ENCODE measurements at regions not wholly inside any gene's neighbourhood (a gene's known extent, or its start where the extent isn't known, plus 50 kb on each side); places are given as distances from the start of the nearest gene placed in this dataset.
A peak's percentile ranks its signal among the peaks of the same experiment; 100 is the strongest.

DNA sequence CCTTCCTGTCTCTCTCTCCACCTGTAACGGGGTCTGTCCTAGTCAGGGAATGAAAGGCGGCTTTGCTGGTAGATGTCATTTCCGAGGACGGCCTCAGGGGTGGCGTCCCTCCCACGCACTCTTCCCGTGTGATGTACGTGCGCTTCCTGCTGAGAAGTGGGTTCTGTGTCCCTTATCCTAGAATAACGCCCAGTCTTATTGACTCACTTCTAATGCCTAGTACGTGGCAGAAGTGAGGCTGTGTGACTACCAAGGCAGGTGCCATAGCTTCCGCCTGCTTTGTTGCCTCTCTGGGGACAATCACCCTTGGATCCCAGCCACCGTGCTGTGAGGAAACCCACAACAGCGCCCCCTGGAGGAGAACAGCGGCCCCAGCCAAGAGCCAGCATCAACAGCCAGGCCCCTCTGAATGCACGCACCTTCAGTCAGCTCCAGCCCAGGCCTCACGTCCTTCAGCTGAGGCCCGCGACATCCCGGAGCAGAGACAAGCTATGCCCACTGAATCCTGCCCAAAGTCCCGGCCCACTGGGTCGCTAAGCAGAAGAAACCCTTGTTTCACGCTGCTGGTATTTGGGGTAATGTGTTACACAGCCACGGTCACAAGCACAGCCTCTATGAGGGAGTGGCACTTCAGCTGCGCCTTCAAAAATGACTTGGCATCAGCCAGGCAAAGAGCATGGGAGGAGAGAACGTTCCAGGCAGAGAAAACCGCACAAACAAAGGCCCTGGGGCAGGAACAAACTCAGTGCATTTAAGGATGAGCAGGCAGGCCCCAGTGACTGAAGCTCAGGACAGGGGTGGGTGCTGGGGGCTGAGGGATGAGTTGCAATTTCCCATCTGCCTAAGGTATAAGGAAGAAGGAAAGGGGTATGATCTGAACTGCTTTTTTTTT lies 224.2 kb downstream of the NFATC2 start (continued):
- TF ChIP-seq, protein P1, sequence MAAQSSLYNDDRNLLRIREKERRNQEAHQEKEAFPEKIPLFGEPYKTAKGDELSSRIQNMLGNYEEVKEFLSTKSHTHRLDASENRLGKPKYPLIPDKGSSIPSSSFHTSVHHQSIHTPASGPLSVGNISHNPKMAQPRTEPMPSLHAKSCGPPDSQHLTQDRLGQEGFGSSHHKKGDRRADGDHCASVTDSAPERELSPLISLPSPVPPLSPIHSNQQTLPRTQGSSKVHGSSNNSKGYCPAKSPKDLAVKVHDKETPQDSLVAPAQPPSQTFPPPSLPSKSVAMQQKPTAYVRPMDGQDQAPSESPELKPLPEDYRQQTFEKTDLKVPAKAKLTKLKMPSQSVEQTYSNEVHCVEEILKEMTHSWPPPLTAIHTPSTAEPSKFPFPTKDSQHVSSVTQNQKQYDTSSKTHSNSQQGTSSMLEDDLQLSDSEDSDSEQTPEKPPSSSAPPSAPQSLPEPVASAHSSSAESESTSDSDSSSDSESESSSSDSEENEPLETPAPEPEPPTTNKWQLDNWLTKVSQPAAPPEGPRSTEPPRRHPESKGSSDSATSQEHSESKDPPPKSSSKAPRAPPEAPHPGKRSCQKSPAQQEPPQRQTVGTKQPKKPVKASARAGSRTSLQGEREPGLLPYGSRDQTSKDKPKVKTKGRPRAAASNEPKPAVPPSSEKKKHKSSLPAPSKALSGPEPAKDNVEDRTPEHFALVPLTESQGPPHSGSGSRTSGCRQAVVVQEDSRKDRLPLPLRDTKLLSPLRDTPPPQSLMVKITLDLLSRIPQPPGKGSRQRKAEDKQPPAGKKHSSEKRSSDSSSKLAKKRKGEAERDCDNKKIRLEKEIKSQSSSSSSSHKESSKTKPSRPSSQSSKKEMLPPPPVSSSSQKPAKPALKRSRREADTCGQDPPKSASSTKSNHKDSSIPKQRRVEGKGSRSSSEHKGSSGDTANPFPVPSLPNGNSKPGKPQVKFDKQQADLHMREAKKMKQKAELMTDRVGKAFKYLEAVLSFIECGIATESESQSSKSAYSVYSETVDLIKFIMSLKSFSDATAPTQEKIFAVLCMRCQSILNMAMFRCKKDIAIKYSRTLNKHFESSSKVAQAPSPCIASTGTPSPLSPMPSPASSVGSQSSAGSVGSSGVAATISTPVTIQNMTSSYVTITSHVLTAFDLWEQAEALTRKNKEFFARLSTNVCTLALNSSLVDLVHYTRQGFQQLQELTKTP (IDR thresholded peaks at IDR 0.05; ENCODE audit: low read depth in 1 of 2, partially characterized antibody in 2 of 2), result no peak
- TF ChIP-seq, protein P2, sequence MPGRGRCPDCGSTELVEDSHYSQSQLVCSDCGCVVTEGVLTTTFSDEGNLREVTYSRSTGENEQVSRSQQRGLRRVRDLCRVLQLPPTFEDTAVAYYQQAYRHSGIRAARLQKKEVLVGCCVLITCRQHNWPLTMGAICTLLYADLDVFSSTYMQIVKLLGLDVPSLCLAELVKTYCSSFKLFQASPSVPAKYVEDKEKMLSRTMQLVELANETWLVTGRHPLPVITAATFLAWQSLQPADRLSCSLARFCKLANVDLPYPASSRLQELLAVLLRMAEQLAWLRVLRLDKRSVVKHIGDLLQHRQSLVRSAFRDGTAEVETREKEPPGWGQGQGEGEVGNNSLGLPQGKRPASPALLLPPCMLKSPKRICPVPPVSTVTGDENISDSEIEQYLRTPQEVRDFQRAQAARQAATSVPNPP (IDR thresholded peaks at IDR 0.05; ENCODE audit: borderline replicate concordance, insufficient read depth, insufficient read length), result no peak
- TF ChIP-seq ESRRA (IDR thresholded peaks at IDR 0.05; ENCODE audit: borderline replicate concordance, low read depth) (no peak), KDM4B (IDR thresholded peaks at IDR 0.05; ENCODE audit: borderline replicate concordance in 2 of 2, low read depth in 1 of 2) (no peak), HDAC6 (IDR thresholded peaks at IDR 0.05; ENCODE audit: low read depth, low read length) (no peak), PTRF (tag; IDR thresholded peaks at IDR 0.05) (no peak), ZNF384 (IDR thresholded peaks at IDR 0.05; ENCODE audit: low read depth, low read length) (no peak), SRF (CRISPR knock-in tag; IDR thresholded peaks at IDR 0.05) (no peak), SMARCE1 (IDR thresholded peaks at IDR 0.05) (0 out of 2 replicates have a peak, but pooled peaks have one; percentile 10), ZSCAN29 (IDR thresholded peaks at IDR 0.05) (no peak), ZBTB8A (IDR thresholded peaks at IDR 0.05; ENCODE audit: partially characterized antibody) (no peak)
- TF ChIP-seq, protein P3, sequence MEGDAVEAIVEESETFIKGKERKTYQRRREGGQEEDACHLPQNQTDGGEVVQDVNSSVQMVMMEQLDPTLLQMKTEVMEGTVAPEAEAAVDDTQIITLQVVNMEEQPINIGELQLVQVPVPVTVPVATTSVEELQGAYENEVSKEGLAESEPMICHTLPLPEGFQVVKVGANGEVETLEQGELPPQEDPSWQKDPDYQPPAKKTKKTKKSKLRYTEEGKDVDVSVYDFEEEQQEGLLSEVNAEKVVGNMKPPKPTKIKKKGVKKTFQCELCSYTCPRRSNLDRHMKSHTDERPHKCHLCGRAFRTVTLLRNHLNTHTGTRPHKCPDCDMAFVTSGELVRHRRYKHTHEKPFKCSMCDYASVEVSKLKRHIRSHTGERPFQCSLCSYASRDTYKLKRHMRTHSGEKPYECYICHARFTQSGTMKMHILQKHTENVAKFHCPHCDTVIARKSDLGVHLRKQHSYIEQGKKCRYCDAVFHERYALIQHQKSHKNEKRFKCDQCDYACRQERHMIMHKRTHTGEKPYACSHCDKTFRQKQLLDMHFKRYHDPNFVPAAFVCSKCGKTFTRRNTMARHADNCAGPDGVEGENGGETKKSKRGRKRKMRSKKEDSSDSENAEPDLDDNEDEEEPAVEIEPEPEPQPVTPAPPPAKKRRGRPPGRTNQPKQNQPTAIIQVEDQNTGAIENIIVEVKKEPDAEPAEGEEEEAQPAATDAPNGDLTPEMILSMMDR (IDR thresholded peaks at IDR 0.05 in 2 of 3, conservative IDR thresholded peaks at IDR 0.05 in 1 of 3; ENCODE audit: insufficient read depth in 2 of 3, low read depth in 1 of 3, low read length in 3 of 3), result peak; percentile 74 to 89 (median 85)
- TF ChIP-seq, protein P4, sequence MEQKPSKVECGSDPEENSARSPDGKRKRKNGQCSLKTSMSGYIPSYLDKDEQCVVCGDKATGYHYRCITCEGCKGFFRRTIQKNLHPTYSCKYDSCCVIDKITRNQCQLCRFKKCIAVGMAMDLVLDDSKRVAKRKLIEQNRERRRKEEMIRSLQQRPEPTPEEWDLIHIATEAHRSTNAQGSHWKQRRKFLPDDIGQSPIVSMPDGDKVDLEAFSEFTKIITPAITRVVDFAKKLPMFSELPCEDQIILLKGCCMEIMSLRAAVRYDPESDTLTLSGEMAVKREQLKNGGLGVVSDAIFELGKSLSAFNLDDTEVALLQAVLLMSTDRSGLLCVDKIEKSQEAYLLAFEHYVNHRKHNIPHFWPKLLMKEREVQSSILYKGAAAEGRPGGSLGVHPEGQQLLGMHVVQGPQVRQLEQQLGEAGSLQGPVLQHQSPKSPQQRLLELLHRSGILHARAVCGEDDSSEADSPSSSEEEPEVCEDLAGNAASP (IDR thresholded peaks at IDR 0.05), result no peak
- TF ChIP-seq, protein P5, sequence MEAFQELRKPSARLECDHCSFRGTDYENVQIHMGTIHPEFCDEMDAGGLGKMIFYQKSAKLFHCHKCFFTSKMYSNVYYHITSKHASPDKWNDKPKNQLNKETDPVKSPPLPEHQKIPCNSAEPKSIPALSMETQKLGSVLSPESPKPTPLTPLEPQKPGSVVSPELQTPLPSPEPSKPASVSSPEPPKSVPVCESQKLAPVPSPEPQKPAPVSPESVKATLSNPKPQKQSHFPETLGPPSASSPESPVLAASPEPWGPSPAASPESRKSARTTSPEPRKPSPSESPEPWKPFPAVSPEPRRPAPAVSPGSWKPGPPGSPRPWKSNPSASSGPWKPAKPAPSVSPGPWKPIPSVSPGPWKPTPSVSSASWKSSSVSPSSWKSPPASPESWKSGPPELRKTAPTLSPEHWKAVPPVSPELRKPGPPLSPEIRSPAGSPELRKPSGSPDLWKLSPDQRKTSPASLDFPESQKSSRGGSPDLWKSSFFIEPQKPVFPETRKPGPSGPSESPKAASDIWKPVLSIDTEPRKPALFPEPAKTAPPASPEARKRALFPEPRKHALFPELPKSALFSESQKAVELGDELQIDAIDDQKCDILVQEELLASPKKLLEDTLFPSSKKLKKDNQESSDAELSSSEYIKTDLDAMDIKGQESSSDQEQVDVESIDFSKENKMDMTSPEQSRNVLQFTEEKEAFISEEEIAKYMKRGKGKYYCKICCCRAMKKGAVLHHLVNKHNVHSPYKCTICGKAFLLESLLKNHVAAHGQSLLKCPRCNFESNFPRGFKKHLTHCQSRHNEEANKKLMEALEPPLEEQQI (IDR thresholded peaks at IDR 0.05), result no peak

All from K562 (cell line).